MV-4-11 (cell line): ENCODE measurements at regions not wholly inside any gene's neighbourhood (a gene's known extent, or its start where the extent isn't known, plus 50 kb on each side); places are given as distances from the start of the nearest gene placed in this dataset.
"Not testable (repeated sequence)": the region's sequence is repeated elsewhere in the genome, so short reads cannot be mapped to it uniquely, and the experiment has no call there.

ENCODE experiments used
- DNase-seq: peaks from one replicate; lab custom pipeline; 2025; lab: John Stamatoyannopoulos, UW

GRCh38 chr14:61602003-61602732 lies 93.1 kb upstream of the HIF1A start:
- peak; percentile 70 for DNase-seq

GRCh38 chr14:61602733-61603077 lies 92.6 kb upstream of the HIF1A start:
- DNase-seq = no peak

- peak; percentile 81 for DNase-seq
These were observed 91.6 kb upstream of the HIF1A start for GRCh38 chr14:61603736-61604135.

- DNase-seq = no peak
These were observed 87.6 kb upstream of the HIF1A start for GRCh38 chr14:61607570-61608244.

- DNase-seq = no peak
These were observed 86.8 kb upstream of the HIF1A start for GRCh38 chr14:61608245-61609165.

- DNase-seq = no peak
These were observed 86.0 kb upstream of the HIF1A start for GRCh38 chr14:61609191-61609843.

- no peak for DNase-seq
These were observed 85.4 kb upstream of the HIF1A start for GRCh38 chr14:61609884-61610283.

- DNase-seq = no peak
These were observed 84.4 kb upstream of the HIF1A start for GRCh38 chr14:61610900-61611299.

- DNase-seq = no peak
These were observed 83.3 kb upstream of the HIF1A start for GRCh38 chr14:61611880-61612630.

GRCh38 chr14:61613006-61613405 lies 82.3 kb upstream of the HIF1A start:
- DNase-seq = not testable (repeated sequence)

GRCh38 chr14:61614693-61615092 lies 80.6 kb upstream of the HIF1A start:
- DNase-seq = no peak

- no peak for DNase-seq
These were observed 79.4 kb upstream of the HIF1A start for GRCh38 chr14:61615743-61616523.

GRCh38 chr14:61616524-61617185 lies 78.7 kb upstream of the HIF1A start:
- no peak for DNase-seq

GRCh38 chr14:61618448-61618847 lies 76.9 kb upstream of the HIF1A start:
- no peak for DNase-seq

- no peak for DNase-seq
These were observed 75.8 kb upstream of the HIF1A start for GRCh38 chr14:61619494-61619893.

GRCh38 chr14:61620130-61620946 lies 75.0 kb upstream of the HIF1A start:
- peak; percentile 52 for DNase-seq

GRCh38 chr14:61621444-61621843 lies 73.9 kb upstream of the HIF1A start:
- no peak for DNase-seq

GRCh38 chr14:61622051-61622450 lies 73.3 kb upstream of the HIF1A start:
- no peak for DNase-seq

- DNase-seq = no peak
These were observed 71.4 kb upstream of the HIF1A start for GRCh38 chr14:61623927-61624326.
